Testis (tissue), 2 donors: ENCODE measurements at regions not wholly inside any gene's neighbourhood (a gene's known extent, or its start where the extent isn't known, plus 50 kb on each side); places are given as distances from the start of the nearest gene placed in this dataset.

ENCODE experiments used
- DNase-seq: peaks from one replicate; pipeline ENCODE4 v3.0.0-alpha.2; 2019
- H3K27ac ChIP-seq, 2 donors: fragments of 200-600 bp; sonication (generic); one replicate each; pipeline ENCODE4 v1.5.1; 2019
- H3K27me3 ChIP-seq: fragments of 200-600 bp; sonication (generic); one replicate; pipeline ENCODE4 v1.5.1; 2019
- H3K36me3 ChIP-seq: fragments of 200-600 bp; sonication (generic); one replicate; pipeline ENCODE4 v1.5.1; 2017; ENCODE audit warnings: low read depth; ENCODE audit errors: missing control alignments
- H3K4me1 ChIP-seq: fragments of 200-600 bp; sonication (generic); one replicate; pipeline ENCODE4 v1.5.1; 2019
- H3K4me3 ChIP-seq, 2 donors: fragments of 200-600 bp; sonication (generic); one replicate each; pipeline ENCODE4 v1.5.1; 2017 to 2019
- H3K9me3 ChIP-seq: fragments of 200-600 bp; sonication (generic); one replicate; pipeline ENCODE4 v1.5.1; 2017
- POLR2A ChIP-seq: fragments of 450-650 bp; IDR thresholded peaks from one replicate; pipeline ENCODE4 v1.6.1; 2017; ENCODE audit warnings: antibody characterized with exemption, mild to moderate bottlenecking, moderate library complexity
- WGBS, 2 donors: methylation state at CpG; one replicate each; pipeline ENCODE4 v1.1.5; 2018; 5-methylcytosine and 5-hydroxymethylcytosine counted together
- intact Hi-C: fragments of 100-400 bp; cut with DNase I; formaldehyde crosslinking; loops from one replicate; pipeline ENCODE4 v1.15.1; 2023; ENCODE audit warnings: low total_unique reads
- TF ChIP-seq, protein P1 (sequence below), 3 experiments: fragments of 450-650 bp in 2 of 3; fragments of 200-600 bp in 1 of 3; sonication (generic) in 1 of 3; IDR thresholded peaks; one replicate each; pipeline ENCODE4 v1.5.1; 2016 to 2019; ENCODE audit warnings: antibody characterized with exemption in 3 of 3, mild to moderate bottlenecking in 2 of 3, moderate library complexity in 1 of 3

DNA sequence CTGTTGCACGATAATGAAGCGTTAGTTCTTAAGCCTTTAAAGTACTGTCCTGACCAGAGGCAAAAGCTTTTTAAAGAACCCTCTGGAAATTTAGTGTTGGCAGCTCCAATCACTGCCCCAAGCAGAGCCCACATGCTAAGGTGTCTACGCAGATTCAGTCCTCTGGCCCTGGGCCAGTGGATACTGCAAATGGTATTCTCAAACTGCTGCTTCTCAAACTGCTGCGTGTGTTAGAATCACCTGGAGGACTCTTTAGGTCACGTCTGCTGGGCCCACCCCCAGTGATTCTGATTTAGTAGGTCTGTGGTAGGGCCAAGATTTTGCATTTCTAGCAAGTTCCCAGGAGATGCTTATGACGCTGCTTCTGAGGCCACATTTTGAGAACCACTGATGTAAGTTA lies 96.0 kb upstream of the CCDC28A start:
- Histone ChIP-seq H3K9me3 (no peaks in the 10 kb centered on the region), H3K27ac (no peak overlapping the region), H3K36me3 (no peaks in the 10 kb centered on the region), H3K27me3 (no peaks in the 10 kb centered on the region), H3K4me3 (no peak overlapping the region), H3K4me1 (no peaks in the 10 kb centered on the region)
- intact Hi-C loops: no loop called here
- TF ChIP-seq POLR2A: no peak
- TF ChIP-seq, protein P1, sequence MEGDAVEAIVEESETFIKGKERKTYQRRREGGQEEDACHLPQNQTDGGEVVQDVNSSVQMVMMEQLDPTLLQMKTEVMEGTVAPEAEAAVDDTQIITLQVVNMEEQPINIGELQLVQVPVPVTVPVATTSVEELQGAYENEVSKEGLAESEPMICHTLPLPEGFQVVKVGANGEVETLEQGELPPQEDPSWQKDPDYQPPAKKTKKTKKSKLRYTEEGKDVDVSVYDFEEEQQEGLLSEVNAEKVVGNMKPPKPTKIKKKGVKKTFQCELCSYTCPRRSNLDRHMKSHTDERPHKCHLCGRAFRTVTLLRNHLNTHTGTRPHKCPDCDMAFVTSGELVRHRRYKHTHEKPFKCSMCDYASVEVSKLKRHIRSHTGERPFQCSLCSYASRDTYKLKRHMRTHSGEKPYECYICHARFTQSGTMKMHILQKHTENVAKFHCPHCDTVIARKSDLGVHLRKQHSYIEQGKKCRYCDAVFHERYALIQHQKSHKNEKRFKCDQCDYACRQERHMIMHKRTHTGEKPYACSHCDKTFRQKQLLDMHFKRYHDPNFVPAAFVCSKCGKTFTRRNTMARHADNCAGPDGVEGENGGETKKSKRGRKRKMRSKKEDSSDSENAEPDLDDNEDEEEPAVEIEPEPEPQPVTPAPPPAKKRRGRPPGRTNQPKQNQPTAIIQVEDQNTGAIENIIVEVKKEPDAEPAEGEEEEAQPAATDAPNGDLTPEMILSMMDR (IDR thresholded peaks at IDR 0.05): no peak
- WGBS, 2 donors: 87 to 92% methylated on average over 5 to 6 of the region's 6 CpGs
- no peak for DNase-seq

DNA sequence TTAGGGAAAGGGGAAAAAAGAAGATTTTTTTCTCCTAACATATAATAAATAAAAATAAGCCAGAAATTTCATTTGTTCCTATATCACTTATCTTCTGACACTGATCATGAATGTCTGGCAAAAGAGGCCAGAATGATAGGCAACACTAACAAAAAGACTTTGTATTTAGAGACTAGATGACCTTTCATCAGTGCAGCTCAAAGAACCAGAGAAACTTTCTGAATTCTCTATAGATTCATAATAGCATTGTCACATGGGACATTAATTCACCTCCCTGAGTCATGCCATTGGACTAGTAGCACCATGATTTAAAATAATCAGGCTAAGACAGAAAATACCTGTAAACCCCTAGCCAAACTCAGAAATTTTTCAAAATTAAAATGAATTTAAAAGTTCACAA lies 95.4 kb upstream of the CCDC28A start:
- intact Hi-C loops: no loop called here
- DNase-seq: no peak

DNA sequence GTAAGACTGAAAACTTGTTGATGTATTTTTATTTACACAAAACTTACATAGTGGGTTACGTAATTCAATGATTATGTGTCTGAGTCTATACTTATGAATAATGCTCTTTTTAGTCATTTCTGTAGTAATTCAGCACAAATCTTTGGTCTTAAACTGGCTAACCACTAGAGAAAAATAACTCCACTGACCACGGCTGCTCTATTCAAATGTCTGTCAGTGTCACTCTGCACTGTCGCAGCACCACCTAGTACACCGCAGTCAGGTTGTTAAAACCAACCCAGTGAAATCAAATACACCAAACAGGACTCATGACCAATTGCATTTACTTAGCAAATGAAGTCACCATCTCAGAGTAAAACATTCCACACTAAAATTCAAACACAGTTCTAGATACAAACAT lies 93.5 kb upstream of the CCDC28A start:
- no peaks in the 10 kb centered on the region for H3K36me3 ChIP-seq
- TF ChIP-seq POLR2A: no peak
- TF ChIP-seq, protein P1 (IDR thresholded peaks at IDR 0.05): no peak
- no peaks in the 10 kb centered on the region for H3K4me1 ChIP-seq
- intact Hi-C loops: no loop called here
- H3K9me3 ChIP-seq: no peaks in the 10 kb centered on the region
- no peaks in the 10 kb centered on the region for H3K27me3 ChIP-seq
- 94 to 97% methylated on average over 4 of the region's 4 CpGs for WGBS, 2 donors
- H3K4me3 ChIP-seq: no peak overlapping the region
- no peak overlapping the region for H3K27ac ChIP-seq
- no peak for DNase-seq

More for the DNA sequence above, 95.4 kb upstream of the CCDC28A start:
- no peak overlapping the region for H3K4me3 ChIP-seq
- no peaks in the 10 kb centered on the region for H3K9me3 ChIP-seq
- no peaks in the 10 kb centered on the region for H3K27me3 ChIP-seq
- H3K4me1 ChIP-seq: no peaks in the 10 kb centered on the region
- no peak overlapping the region for H3K27ac ChIP-seq
- no peaks in the 10 kb centered on the region for H3K36me3 ChIP-seq
- TF ChIP-seq, protein P1 (IDR thresholded peaks at IDR 0.05): no peak
- TF ChIP-seq POLR2A: no peak

DNA sequence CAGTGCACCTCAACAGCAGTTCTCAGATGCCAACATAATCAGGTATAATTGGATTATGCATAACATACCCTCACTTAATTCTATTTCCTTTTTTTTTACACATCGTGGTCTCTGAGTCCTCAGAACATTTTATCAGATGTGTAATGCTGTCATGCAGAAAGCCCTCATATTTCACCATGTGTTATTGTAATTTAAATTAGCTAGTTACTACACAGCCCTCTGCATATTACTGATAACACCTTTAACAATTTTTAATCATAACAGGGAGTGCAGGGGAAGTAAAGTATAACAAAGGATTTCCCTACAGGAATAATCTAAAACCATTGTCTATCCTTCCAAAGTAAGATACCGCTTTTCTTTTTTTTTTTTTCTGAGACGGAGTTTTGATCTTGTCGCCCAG lies 91.9 kb upstream of the CCDC28A start:
- H3K27me3 ChIP-seq: no peaks in the 10 kb centered on the region
- H3K27ac ChIP-seq: no peak overlapping the region
- H3K4me3 ChIP-seq: no peak overlapping the region
- no peaks in the 10 kb centered on the region for H3K36me3 ChIP-seq
- intact Hi-C loops: no loop called here
- no peak for DNase-seq
- 71 to 84% methylated on average over 4 of the region's 4 CpGs for WGBS, 2 donors
- TF ChIP-seq, protein P1 (IDR thresholded peaks at IDR 0.05): no peak
- no peak for TF ChIP-seq POLR2A
- H3K9me3 ChIP-seq: no peaks in the 10 kb centered on the region
- H3K4me1 ChIP-seq: no peaks in the 10 kb centered on the region

DNA sequence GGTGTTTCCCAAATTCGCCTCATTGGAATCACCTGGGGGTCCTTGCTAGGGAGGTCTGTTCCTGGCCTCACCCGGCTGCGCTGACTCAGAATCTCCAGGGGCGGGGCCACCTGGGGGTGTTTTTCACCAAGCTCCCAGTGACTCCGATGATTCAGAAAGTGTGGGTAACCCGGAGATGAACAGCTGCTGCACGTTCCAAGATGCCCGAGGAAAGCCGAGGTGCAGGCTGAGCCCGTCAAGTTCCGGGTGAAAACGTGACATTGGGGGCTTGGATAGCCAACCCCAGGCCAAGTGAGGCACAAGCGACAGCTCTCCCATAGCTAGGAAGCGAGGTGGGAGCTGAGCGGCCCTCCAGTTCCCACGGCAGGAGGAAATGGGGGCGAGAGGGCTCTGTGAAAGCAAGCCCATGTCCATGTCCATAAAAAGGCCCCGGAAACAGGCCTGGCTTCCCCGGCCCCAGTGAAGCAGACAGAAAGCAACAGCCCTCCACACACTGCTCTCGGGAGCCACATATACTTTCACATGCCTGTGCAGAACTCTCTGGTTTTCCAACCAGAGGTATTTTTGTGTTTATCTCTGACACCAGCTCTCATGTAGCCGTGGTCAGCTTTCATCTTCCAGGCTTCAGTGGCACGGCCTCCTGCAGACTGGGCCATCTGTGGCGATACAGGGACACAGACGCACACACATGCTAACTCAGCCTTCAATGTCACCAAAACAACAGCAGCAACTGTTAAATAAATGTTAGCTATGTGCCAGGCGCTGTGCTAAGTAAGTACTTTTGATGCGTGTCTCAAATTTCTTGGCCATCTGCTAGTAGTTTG lies 90.7 kb upstream of the CCDC28A start:
- no peak overlapping the region for H3K27ac ChIP-seq
- DNase-seq: no peak
- 93 to 95% methylated on average over 21 to 26 of the region's 26 CpGs for WGBS, 2 donors
- no peak overlapping the region for H3K4me3 ChIP-seq
- no peaks in the 10 kb centered on the region for H3K4me1 ChIP-seq
- H3K36me3 ChIP-seq: no peaks in the 10 kb centered on the region
- intact Hi-C loops: no loop called here
- TF ChIP-seq, protein P1 (IDR thresholded peaks at IDR 0.05): no peak
- TF ChIP-seq POLR2A: no peak
- H3K27me3 ChIP-seq: no peaks in the 10 kb centered on the region
- no peaks in the 10 kb centered on the region for H3K9me3 ChIP-seq
